ENCODE measurements at regions not wholly inside any gene's neighbourhood (a gene's known extent, or its start where the extent isn't known, plus 50 kb on each side); places are given as distances from the start of the nearest gene placed in this dataset.

- no peak for TF ChIP-seq CTCF (conservative IDR thresholded peaks at IDR 0.05; ENCODE audit: low read depth, low read length)
- no peak for DNase-seq (ENCODE audit: low read depth)
- H3K4me3 ChIP-seq (ENCODE audit: low read length), result no peak overlapping the region
Measured at GRCh38 chr4:179597301-179597700, 2155.1 kb upstream of the AGA start.

GRCh38 chr4:179601671-179602070 is 2159.4 kb upstream of the AGA start:
- TF ChIP-seq CTCF (conservative IDR thresholded peaks at IDR 0.05; ENCODE audit: low read depth, low read length), result no peak
- no peak overlapping the region for H3K4me3 ChIP-seq (ENCODE audit: low read length)
- DNase-seq (ENCODE audit: low read depth), result no peak

- no peak for TF ChIP-seq CTCF (conservative IDR thresholded peaks at IDR 0.05; ENCODE audit: low read depth, low read length)
- no peak overlapping the region for H3K4me3 ChIP-seq (ENCODE audit: low read length)
- DNase-seq (ENCODE audit: low read depth), result no peak
Measured at GRCh38 chr4:179605196-179605595, 2163.0 kb upstream of the AGA start.

GRCh38 chr4:179607003-179607402 is 2164.8 kb upstream of the AGA start:
- H3K4me3 ChIP-seq (ENCODE audit: low read length), result no peak overlapping the region
- TF ChIP-seq CTCF (conservative IDR thresholded peaks at IDR 0.05; ENCODE audit: low read depth, low read length), result no peak
- no peak for DNase-seq (ENCODE audit: low read depth)

GRCh38 chr4:179615704-179616103 is 2173.5 kb upstream of the AGA start:
- no peak for TF ChIP-seq CTCF (conservative IDR thresholded peaks at IDR 0.05; ENCODE audit: low read depth, low read length)
- no peak overlapping the region for H3K4me3 ChIP-seq (ENCODE audit: low read length)
- peak; percentile 65 for DNase-seq (ENCODE audit: low read depth)

GRCh38 chr4:179618966-179619365 is 2176.7 kb upstream of the AGA start:
- no peak overlapping the region for H3K4me3 ChIP-seq (ENCODE audit: low read length)
- DNase-seq (ENCODE audit: low read depth), result no peak
- TF ChIP-seq CTCF (conservative IDR thresholded peaks at IDR 0.05; ENCODE audit: low read depth, low read length), result no peak

GRCh38 chr4:179624768-179625181 is 2182.5 kb upstream of the AGA start:
- peak; percentile 59 for DNase-seq (ENCODE audit: low read depth)
- no peak for TF ChIP-seq CTCF (conservative IDR thresholded peaks at IDR 0.05; ENCODE audit: low read depth, low read length)

More at GRCh38 chr4:179624768-179625181, 2182.5 kb upstream of the AGA start:
- H3K4me3 ChIP-seq (ENCODE audit: low read length), result no peak overlapping the region

Measured in retinal pigment epithelial cell (primary cell).